ENCODE measurements at regions not wholly inside any gene's neighbourhood (a gene's known extent, or its start where the extent isn't known, plus 50 kb on each side); places are given as distances from the start of the nearest gene placed in this dataset.

GRCh38 chr1:22370190-22370498 is 81.5 kb upstream of the ZBTB40 start:
- H4K8ac ChIP-seq (ENCODE audit: low read depth, low read length), result no peak overlapping the region
- no CpG with 5 or more reads among the region's 1 CpG for WGBS (ENCODE audit: extremely low coverage, insufficient coverage, low lambda C conversion rate)

GRCh38 chr1:22371408-22371807 is 80.2 kb upstream of the ZBTB40 start:
- Histone ChIP-seq H2BK5ac (ENCODE audit: low read length) (no peak overlapping the region), H3K79me1 (ENCODE audit: low read length) (no peaks in the 10 kb centered on the region), H3K27me3 (ENCODE audit: insufficient read depth, low read length, poor library complexity) (no peaks in the 10 kb centered on the region), H3K4me1 (ENCODE audit: control insufficient read depth, low read depth, low read length) (no peaks in the 10 kb centered on the region), H3K23ac (ENCODE audit: low read length) (no peak overlapping the region), H4K8ac (ENCODE audit: low read depth, low read length) (no peak overlapping the region), H3K79me2 (ENCODE audit: control insufficient read depth, insufficient read depth, low read length) (no peaks in the 10 kb centered on the region), H2BK120ac (ENCODE audit: low read depth, low read length) (no peak overlapping the region), H3K27ac (ENCODE audit: low read depth, low read length) (no peak overlapping the region), H3K18ac (ENCODE audit: low read length) (no peak overlapping the region), H2AK5ac (ENCODE audit: low read length) (no peak overlapping the region), H2BK15ac (replicated peaks; ENCODE audit: low read depth) (no peak overlapping the region), H3K9ac (ENCODE audit: low read length) (no peak overlapping the region), H4K5ac (ENCODE audit: low read length) (no peak overlapping the region), H3K36me3 (ENCODE audit: control insufficient read depth, insufficient read depth, low read length) (no peaks in the 10 kb centered on the region), H3K4me3 (ENCODE audit: low read length) (no peak overlapping the region), H3K4me2 (ENCODE audit: low read length) (no peak overlapping the region), H3K56ac (ENCODE audit: low read length) (peak overlapping the region; percentile 17), H3K4ac (ENCODE audit: low read depth, low read length) (no peak overlapping the region)
- no CpG with 5 or more reads among the region's 5 CpGs for WGBS (ENCODE audit: extremely low coverage, insufficient coverage, low lambda C conversion rate)
- DNase-seq, result no peak

More at GRCh38 chr1:22370190-22370498, 81.5 kb upstream of the ZBTB40 start:
- Histone ChIP-seq H3K18ac (ENCODE audit: low read length) (no peak overlapping the region), H3K4ac (ENCODE audit: low read depth, low read length) (no peak overlapping the region), H3K4me1 (ENCODE audit: control insufficient read depth, low read depth, low read length) (no peaks in the 10 kb centered on the region), H3K4me3 (ENCODE audit: low read length) (no peak overlapping the region), H3K9ac (ENCODE audit: low read length) (no peak overlapping the region), H3K4me2 (ENCODE audit: low read length) (no peak overlapping the region), H4K5ac (ENCODE audit: low read length) (no peak overlapping the region), H2BK15ac (replicated peaks; ENCODE audit: low read depth) (no peak overlapping the region), H2AK5ac (ENCODE audit: low read length) (no peak overlapping the region), H3K27me3 (ENCODE audit: insufficient read depth, low read length, poor library complexity) (no peaks in the 10 kb centered on the region), H3K27ac (ENCODE audit: low read depth, low read length) (no peak overlapping the region), H2BK120ac (ENCODE audit: low read depth, low read length) (no peak overlapping the region), H2BK5ac (ENCODE audit: low read length) (no peak overlapping the region), H3K79me2 (ENCODE audit: control insufficient read depth, insufficient read depth, low read length) (no peaks in the 10 kb centered on the region), H3K23ac (ENCODE audit: low read length) (no peak overlapping the region), H3K79me1 (ENCODE audit: low read length) (no peaks in the 10 kb centered on the region), H3K36me3 (ENCODE audit: control insufficient read depth, insufficient read depth, low read length) (no peaks in the 10 kb centered on the region), H3K56ac (ENCODE audit: low read length) (no peak overlapping the region)
- peak; percentile 66 for DNase-seq

GRCh38 chr1:22373252-22373651 is 78.4 kb upstream of the ZBTB40 start:
- H3K36me3 ChIP-seq (ENCODE audit: control insufficient read depth, insufficient read depth, low read length), result no peaks in the 10 kb centered on the region
- H4K5ac ChIP-seq (ENCODE audit: low read length), result no peak overlapping the region
- H3K4me3 ChIP-seq (ENCODE audit: low read length), result no peak overlapping the region
- no peak overlapping the region for H4K8ac ChIP-seq (ENCODE audit: low read depth, low read length)
- no peak overlapping the region for H2BK5ac ChIP-seq (ENCODE audit: low read length)
- no peak overlapping the region for H3K4ac ChIP-seq (ENCODE audit: low read depth, low read length)
- H3K18ac ChIP-seq (ENCODE audit: low read length), result no peak overlapping the region
- no peak overlapping the region for H2BK15ac ChIP-seq (replicated peaks; ENCODE audit: low read depth)
- H3K56ac ChIP-seq (ENCODE audit: low read length), result no peak overlapping the region
- no peak overlapping the region for H2BK120ac ChIP-seq (ENCODE audit: low read depth, low read length)
- no peak overlapping the region for H3K23ac ChIP-seq (ENCODE audit: low read length)
- H3K27me3 ChIP-seq (ENCODE audit: insufficient read depth, low read length, poor library complexity), result no peaks in the 10 kb centered on the region
- no peaks in the 10 kb centered on the region for H3K4me1 ChIP-seq (ENCODE audit: control insufficient read depth, low read depth, low read length)
- no peak overlapping the region for H2AK5ac ChIP-seq (ENCODE audit: low read length)
- no peak for DNase-seq
- H3K9ac ChIP-seq (ENCODE audit: low read length), result no peak overlapping the region
- no peaks in the 10 kb centered on the region for H3K79me1 ChIP-seq (ENCODE audit: low read length)
- H3K27ac ChIP-seq (ENCODE audit: low read depth, low read length), result no peak overlapping the region
- no peak overlapping the region for H3K4me2 ChIP-seq (ENCODE audit: low read length)
- no peaks in the 10 kb centered on the region for H3K79me2 ChIP-seq (ENCODE audit: control insufficient read depth, insufficient read depth, low read length)

- no peak overlapping the region for H4K8ac ChIP-seq (ENCODE audit: low read depth, low read length)
- H3K79me2 ChIP-seq (ENCODE audit: control insufficient read depth, insufficient read depth, low read length), result no peaks in the 10 kb centered on the region
- no peak overlapping the region for H2BK5ac ChIP-seq (ENCODE audit: low read length)
- no peaks in the 10 kb centered on the region for H3K4me1 ChIP-seq (ENCODE audit: control insufficient read depth, low read depth, low read length)
- no peak overlapping the region for H2AK5ac ChIP-seq (ENCODE audit: low read length)
- no CpG with 5 or more reads among the region's 1 CpG for WGBS (ENCODE audit: extremely low coverage, insufficient coverage, low lambda C conversion rate)
- H2BK15ac ChIP-seq (replicated peaks; ENCODE audit: low read depth), result no peak overlapping the region
- H3K9ac ChIP-seq (ENCODE audit: low read length), result no peak overlapping the region
- no peak overlapping the region for H3K4ac ChIP-seq (ENCODE audit: low read depth, low read length)
- no peak overlapping the region for H4K5ac ChIP-seq (ENCODE audit: low read length)
- H3K27ac ChIP-seq (ENCODE audit: low read depth, low read length), result no peak overlapping the region
- H3K23ac ChIP-seq (ENCODE audit: low read length), result no peak overlapping the region
- no peak overlapping the region for H3K4me2 ChIP-seq (ENCODE audit: low read length)
- H2BK120ac ChIP-seq (ENCODE audit: low read depth, low read length), result no peak overlapping the region
- no peaks in the 10 kb centered on the region for H3K27me3 ChIP-seq (ENCODE audit: insufficient read depth, low read length, poor library complexity)
- DNase-seq, result no peak
- no peak overlapping the region for H3K56ac ChIP-seq (ENCODE audit: low read length)
- no peaks in the 10 kb centered on the region for H3K79me1 ChIP-seq (ENCODE audit: low read length)
- no peaks in the 10 kb centered on the region for H3K36me3 ChIP-seq (ENCODE audit: control insufficient read depth, insufficient read depth, low read length)
- no peak overlapping the region for H3K18ac ChIP-seq (ENCODE audit: low read length)
- H3K4me3 ChIP-seq (ENCODE audit: low read length), result no peak overlapping the region
Measured at GRCh38 chr1:22374001-22374400, 77.7 kb upstream of the ZBTB40 start.

GRCh38 chr1:22375601-22376000 is 76.0 kb upstream of the ZBTB40 start:
- DNase-seq, result no peak
- no CpG with 5 or more reads among the region's 9 CpGs for WGBS (ENCODE audit: extremely low coverage, insufficient coverage, low lambda C conversion rate)
- H4K5ac ChIP-seq (ENCODE audit: low read length), result no peak overlapping the region

GRCh38 chr1:22376001-22376400 is 75.7 kb upstream of the ZBTB40 start:
- H4K8ac ChIP-seq (ENCODE audit: low read depth, low read length), result no peak overlapping the region
- H3K36me3 ChIP-seq (ENCODE audit: control insufficient read depth, insufficient read depth, low read length), result no peaks in the 10 kb centered on the region
- no peak overlapping the region for H2AK5ac ChIP-seq (ENCODE audit: low read length)
- H3K56ac ChIP-seq (ENCODE audit: low read length), result peak overlapping the region; percentile 58
- no peak overlapping the region for H2BK5ac ChIP-seq (ENCODE audit: low read length)
- H2BK15ac ChIP-seq (replicated peaks; ENCODE audit: low read depth), result no peak overlapping the region
- no peak overlapping the region for H4K5ac ChIP-seq (ENCODE audit: low read length)
- no peak overlapping the region for H3K9ac ChIP-seq (ENCODE audit: low read length)
- H3K4me3 ChIP-seq (ENCODE audit: low read length), result no peak overlapping the region
- no peak for DNase-seq
- H2BK120ac ChIP-seq (ENCODE audit: low read depth, low read length), result no peak overlapping the region
- H3K23ac ChIP-seq (ENCODE audit: low read length), result no peak overlapping the region
- no CpG with 5 or more reads among the region's 5 CpGs for WGBS (ENCODE audit: extremely low coverage, insufficient coverage, low lambda C conversion rate)
- H3K79me1 ChIP-seq (ENCODE audit: low read length), result no peaks in the 10 kb centered on the region
- no peak overlapping the region for H3K4me2 ChIP-seq (ENCODE audit: low read length)
- H3K18ac ChIP-seq (ENCODE audit: low read length), result no peak overlapping the region
- no peaks in the 10 kb centered on the region for H3K4me1 ChIP-seq (ENCODE audit: control insufficient read depth, low read depth, low read length)
- no peak overlapping the region for H3K4ac ChIP-seq (ENCODE audit: low read depth, low read length)
- no peaks in the 10 kb centered on the region for H3K79me2 ChIP-seq (ENCODE audit: control insufficient read depth, insufficient read depth, low read length)
- H3K27me3 ChIP-seq (ENCODE audit: insufficient read depth, low read length, poor library complexity), result no peaks in the 10 kb centered on the region
- H3K27ac ChIP-seq (ENCODE audit: low read depth, low read length), result no peak overlapping the region

More at GRCh38 chr1:22375601-22376000, 76.0 kb upstream of the ZBTB40 start:
- no peaks in the 10 kb centered on the region for H3K79me2 ChIP-seq (ENCODE audit: control insufficient read depth, insufficient read depth, low read length)
- no peak overlapping the region for H3K4me3 ChIP-seq (ENCODE audit: low read length)
- H3K56ac ChIP-seq (ENCODE audit: low read length), result no peak overlapping the region
- H2BK15ac ChIP-seq (replicated peaks; ENCODE audit: low read depth), result no peak overlapping the region
- no peaks in the 10 kb centered on the region for H3K27me3 ChIP-seq (ENCODE audit: insufficient read depth, low read length, poor library complexity)
- H3K4me1 ChIP-seq (ENCODE audit: control insufficient read depth, low read depth, low read length), result no peaks in the 10 kb centered on the region
- H3K9ac ChIP-seq (ENCODE audit: low read length), result no peak overlapping the region
- H2BK5ac ChIP-seq (ENCODE audit: low read length), result no peak overlapping the region
- H3K18ac ChIP-seq (ENCODE audit: low read length), result no peak overlapping the region
- H3K79me1 ChIP-seq (ENCODE audit: low read length), result no peaks in the 10 kb centered on the region
- H4K8ac ChIP-seq (ENCODE audit: low read depth, low read length), result no peak overlapping the region
- no peak overlapping the region for H3K23ac ChIP-seq (ENCODE audit: low read length)
- no peak overlapping the region for H3K4me2 ChIP-seq (ENCODE audit: low read length)
- no peak overlapping the region for H2AK5ac ChIP-seq (ENCODE audit: low read length)
- H3K4ac ChIP-seq (ENCODE audit: low read depth, low read length), result no peak overlapping the region
- no peak overlapping the region for H3K27ac ChIP-seq (ENCODE audit: low read depth, low read length)
- no peaks in the 10 kb centered on the region for H3K36me3 ChIP-seq (ENCODE audit: control insufficient read depth, insufficient read depth, low read length)
- no peak overlapping the region for H2BK120ac ChIP-seq (ENCODE audit: low read depth, low read length)

Measured in mesendoderm (in vitro differentiated cells).